ENCODE measurements at regions not wholly inside any gene's neighbourhood (a gene's known extent, or its start where the extent isn't known, plus 50 kb on each side); places are given as distances from the start of the nearest gene placed in this dataset.

DNA sequence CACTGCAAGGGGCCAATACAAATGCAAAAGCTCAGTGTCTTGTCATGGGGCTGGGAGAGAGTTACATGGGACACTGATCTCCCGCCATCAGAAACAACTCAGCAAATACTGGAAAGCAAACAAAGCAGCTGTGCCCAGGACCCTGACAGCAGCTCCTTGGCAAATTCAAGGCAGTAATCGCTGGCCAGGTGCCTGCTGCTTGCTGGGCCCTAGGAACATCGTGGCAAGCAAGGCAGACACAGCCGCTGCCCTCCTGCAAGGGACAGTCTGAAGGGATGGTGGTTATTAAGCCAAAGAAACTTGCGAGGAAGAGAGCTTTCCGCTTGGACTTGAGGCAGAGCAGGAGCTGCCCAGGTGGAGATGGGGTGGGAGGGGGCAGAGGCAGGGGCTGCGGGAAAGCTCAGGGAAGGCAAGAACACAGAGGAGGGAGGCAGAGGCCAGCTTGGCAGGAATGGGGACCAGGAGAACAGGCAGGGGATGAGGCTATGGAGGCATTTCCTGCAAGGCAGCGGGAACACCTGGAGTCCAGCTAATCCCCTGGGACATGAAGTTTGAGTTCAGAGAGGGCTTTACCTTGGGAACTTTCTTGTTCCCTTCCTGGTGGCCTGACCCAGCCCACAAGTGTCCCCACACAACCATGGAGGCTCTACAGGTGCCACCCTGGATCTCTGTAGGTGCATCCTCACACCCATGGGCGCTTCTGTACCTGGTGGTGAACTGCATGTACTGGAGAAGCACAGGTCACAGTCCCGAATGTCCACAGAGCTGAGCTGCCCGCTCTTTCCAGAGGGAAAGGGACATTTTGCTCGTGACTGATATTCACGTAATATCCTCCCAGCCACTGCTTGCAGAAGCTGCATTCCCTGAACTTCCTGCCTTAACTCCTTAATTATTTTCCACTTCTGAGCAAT, 78.7 kb upstream of the ATP2B2 start:
- no peak for DNase-seq (ENCODE audit: low read depth in 2 of 2)

DNA sequence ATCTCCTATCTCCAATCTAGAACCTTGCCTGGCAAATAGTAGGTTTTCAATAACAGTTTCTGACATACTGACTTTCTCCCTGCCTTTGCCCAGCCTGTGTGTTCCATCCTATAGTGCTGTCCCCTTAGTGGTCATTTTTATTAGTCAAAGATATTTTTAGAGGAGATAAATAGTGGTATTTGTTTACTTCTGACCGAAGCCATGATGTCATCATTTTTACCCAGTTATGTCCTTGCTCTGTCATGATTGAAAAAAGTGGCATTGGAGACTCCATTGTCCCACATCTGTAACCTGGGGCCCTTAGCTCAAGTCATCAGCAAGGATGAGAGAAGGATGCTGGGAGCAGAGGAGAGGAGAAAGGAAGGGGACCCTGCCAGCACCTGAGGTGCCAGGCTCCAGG, 80.6 kb upstream of the ATP2B2 start:
- DNase-seq (ENCODE audit: low read depth in 2 of 2): no peak

DNA sequence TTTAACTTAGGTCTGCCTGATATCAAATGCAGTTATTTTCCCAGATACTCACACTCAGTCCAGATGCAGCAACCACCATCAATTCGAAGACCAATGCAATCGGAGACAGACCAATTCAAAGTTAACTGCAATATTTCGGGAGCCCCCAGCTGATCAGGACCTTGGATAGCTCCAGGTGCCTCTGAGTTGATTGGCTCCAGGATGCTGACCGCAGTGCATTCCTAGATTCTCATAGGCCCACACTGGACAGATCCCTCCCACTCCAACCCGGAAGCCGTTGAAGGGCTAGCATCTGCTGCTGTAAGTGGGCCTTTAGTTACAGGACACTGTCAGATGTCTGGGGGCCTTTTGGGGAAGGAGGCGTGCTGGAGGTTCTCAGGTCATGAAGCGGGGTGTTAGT, 89.5 kb upstream of the ATP2B2 start:
- DNase-seq (ENCODE audit: low read depth in 2 of 2): peak; percentile 30 to 69

DNA sequence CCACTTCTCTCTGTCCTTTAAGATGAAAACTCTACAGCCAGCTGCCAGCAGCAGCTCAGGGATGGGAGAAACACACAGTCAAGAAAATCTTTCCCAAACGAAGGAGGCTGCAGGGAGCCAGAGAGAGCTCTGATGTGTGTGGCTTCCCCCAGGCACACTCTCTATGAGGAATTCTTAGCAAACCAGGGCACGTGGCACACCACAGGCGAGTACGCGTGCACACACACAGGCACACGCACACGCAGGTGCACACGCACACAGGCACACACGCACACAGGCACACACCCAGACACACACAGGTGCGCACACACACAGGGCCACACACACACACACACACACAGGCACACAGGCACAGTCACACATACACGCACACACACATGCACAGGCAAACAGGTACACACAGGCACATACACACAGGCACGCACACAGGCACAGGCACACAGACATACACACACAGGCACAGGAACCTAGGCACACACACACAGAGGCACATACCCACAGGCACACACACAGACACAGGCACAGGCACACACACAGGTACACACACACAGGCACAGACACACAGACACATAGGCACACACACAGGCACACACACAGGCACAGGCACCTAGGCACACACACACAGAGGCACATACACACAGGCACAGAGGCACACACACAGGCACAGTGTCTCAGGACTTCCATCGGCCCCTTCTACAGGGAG, 91.5 kb upstream of the ATP2B2 start:
- DNase-seq (ENCODE audit: low read depth in 2 of 2): no peak

DNA sequence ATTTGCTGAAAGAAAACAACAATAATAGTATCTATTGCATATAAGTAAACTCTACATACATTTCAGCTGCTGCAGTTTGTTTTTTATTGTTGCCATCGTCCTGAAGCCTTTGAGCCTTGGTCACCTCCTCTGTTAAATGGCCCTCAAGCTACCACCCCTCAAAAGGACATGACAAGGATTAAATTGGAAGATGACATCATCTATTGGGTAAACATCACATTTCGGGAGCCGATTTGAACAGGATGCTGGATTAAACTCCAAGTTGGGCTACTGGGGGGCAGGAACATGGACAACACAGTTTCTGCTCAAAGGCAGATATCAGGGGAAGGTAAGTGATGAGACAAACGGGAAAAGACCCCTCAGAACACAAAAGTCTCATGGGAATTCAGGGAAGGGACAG, 92.3 kb upstream of the ATP2B2 start:
- DNase-seq (ENCODE audit: low read depth in 2 of 2): no peak

DNA sequence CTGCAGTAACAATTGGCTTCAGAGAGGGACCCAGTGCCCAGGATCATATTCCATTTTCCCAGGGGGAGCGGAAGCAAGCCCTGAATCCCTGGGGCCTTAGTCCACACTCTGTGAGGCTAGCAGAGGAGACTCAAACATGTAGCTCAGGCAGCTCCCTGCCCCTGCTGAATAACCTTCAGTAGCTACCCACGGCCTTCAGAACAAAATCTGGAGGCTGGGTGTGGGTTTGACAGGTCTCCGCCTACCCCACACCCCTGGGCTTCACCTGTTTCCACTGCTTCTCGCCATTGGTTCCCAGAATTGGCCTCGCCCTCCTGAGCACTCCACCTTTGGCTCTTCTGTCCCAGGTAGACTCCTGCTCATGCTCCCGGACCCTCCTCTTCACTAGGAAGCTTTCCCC, 93.6 kb upstream of the ATP2B2 start:
- no peak for DNase-seq (ENCODE audit: low read depth in 2 of 2)

DNA sequence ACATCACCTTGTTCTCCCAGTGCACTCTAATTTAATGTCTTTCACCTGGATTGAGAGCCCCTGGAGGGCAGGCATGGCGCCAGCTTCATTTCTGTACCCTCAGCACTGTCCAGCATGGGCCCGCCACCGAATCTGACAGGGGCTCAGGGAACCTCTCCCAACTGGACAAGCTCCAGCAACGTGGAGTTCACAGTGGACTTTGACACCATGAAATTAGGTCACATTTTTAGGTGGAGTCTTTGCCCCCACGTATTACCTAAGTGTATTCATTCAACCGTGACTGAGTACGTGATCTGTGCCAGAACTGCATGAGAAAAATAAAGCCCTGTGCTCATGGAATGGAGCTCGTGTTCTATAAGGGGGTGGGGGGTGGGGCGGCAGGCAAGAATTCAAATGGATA, 94.1 kb upstream of the ATP2B2 start:
- no peak for DNase-seq (ENCODE audit: low read depth in 2 of 2)

DNA sequence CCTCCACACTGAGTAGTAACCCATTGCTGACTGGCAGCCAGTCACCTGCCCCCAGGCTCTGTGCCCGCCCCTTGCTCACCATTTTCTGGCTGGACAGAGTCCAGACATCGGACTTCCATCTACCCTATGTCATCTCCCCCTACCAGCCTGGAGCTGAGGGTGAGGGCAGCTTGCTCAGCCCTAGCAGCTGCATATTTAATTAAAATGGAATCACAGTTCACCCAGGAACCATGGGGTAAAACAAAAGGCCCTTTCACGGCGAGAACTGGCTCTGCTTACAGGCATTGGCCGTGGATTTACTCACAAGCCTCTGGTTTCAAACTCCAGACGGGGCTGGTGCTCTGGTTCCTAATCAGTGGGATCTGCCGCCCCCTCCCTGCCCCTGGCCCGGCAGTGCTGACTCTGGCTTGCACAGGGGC, 94.9 kb upstream of the ATP2B2 start:
- DNase-seq (ENCODE audit: low read depth in 2 of 2): no peak

DNA sequence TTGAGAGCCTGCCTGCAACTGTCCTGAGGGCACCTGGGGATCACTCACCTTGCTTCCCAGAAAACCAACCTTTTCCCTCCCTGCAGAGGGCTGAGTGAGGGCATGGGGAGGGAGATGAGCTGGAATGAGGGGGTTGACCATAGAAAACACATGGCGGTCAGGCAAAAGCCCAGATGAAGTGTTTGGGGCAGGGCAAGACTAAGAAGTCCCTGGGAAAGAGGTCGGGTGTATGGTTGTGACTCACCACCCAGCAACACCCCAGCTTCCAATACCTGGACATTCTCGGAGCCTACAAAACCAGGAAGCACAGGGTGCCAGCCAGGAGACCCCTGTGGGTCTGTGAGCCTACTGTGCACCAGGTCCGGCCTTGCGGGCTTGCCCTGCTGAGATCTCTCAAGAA, 95.3 kb upstream of the ATP2B2 start:
- DNase-seq (ENCODE audit: low read depth in 2 of 2): no peak

DNA sequence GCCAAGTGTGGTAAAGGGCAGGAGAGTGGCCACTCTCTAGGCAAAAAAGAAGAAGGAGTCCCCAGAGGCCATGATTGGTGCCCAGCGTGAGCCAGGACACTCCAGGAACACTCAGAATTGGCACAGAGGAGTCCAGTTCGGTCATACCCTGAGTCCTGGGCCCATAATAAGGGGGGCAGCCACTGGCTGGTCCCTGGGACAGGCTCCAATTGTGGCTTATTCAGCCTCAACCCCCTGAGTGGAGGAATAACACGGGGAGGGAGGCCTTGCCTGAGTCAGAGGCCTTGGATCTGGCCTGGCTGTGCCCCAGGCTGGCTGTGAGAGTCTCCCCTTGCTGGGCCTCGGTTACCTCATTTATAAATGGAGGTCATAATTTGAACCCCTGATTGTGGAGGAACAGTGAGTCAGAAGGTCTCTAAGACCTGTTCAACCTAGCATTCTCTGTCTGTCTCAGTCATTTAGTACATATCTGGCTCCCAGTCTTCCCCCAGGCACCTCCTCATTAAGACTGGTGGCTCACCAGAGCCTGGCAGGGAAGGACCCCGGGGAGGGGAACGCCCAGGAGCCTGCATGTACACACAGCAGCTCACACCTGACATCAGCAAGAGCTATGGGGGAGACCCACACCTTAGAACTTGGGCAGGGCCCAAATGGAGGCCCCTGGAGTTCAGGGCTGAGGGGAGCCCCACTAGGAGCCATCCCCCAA, 95.9 kb upstream of the ATP2B2 start:
- DNase-seq (ENCODE audit: low read depth in 2 of 2): no peak

DNA sequence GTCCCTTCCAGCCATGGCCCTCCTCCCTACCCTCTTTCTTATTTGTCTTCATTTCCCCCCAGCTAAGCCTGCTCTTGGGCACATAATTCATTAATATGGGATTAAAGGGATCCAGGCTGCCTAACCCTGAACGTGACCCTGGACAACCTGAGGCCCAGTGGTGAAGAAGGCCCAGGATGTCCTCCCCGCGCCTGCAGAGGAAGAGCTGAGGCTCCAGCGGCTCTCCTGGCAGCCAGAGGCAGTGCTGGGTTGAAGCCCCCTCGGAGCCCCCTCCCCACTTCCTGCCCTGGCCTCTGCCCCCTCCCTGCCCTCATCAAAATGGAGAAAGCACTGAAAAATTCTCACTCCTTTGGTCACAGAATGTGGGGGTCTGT, 96.5 kb upstream of the ATP2B2 start:
- no peak for DNase-seq (ENCODE audit: low read depth in 2 of 2)

DNA sequence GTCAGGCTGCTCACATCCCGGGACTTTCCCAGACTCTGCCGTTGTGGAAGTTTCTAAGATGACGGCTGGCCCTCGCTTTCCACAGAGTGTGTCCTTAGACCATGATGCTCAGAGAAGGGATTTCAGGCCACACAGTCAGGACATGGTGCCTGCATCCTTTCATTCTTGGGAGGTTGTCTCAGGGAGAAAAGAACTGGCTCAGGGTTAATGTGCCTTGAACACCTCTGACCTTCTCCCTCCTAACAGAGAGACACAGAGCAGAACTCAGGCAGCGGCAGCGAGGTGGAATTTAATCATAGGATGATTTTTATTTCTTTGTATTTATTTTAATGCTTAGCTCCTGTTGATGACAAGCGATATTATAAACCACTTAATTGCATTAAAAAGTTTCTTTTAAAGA, 96.9 kb upstream of the ATP2B2 start:
- DNase-seq (ENCODE audit: low read depth in 2 of 2): no peak

DNA sequence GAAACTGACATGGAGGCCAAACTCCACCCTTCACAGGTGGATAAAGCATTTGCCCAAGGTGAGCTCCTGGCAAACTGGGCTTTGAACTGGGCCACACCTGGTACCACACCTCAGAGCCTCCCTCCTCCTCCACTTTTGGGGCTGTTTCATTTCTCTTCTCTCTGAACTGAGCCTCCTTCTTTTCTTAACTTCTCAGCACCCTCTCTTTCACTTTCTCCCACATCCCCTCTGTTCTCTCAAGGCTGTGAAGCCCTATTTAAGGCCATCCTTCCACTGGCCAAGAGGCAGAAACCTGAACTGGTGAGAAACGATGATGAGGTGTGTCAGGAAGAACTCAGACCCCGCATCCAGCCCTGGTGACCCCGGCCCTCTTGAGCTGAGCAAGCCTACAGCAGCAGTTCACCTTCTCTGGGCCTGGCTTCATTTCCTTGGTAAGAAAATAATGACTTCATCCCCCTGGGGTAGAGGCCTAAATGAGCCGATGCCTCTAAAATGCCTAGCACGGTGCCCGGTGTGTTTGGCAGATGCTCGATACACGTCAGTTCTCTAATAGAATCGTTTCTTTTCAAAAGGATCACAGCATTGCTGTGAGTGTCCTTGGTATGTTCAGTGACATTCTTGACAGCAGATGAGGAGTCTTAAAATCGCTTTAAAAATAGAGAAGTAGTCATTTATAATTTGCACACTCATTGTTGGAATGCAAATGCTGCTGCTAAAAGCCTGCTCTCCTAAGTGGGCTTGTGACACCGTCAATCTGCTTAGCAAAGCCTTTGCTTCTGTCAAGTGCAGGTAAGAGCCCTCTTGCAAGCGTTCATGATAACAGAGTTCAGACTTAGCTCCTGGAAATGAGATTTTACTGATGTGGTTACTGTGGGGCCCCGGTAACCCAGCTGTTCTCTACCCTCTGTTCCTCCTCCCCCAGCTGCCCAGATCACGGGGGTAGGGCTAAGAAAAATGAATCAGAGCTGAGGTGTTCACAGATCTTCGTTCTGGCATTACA, 97.7 kb upstream of the ATP2B2 start:
- DNase-seq (ENCODE audit: low read depth in 2 of 2): no peak

DNA sequence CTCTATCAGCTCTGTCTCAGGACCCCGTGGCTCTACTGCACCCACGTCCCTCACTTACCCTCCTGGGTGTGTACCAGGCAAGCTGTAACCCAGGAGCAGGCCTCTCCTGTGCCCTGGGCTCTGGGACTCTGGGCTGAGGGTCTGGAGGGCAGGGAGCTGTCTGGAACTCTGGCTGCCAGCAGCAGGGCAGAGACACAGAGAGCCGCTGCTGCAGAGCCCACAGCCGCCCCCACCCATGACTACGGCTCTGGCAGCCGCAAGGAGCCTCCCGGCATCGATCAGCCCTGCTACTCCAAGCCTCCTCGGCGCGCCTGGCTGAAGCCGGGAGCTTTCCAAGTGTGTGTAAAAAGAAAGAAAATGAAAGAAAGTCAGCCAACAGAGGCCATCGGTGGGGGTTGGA, 103.7 kb upstream of the ATP2B2 start:
- no peak for DNase-seq (ENCODE audit: low read depth in 2 of 2)

DNA sequence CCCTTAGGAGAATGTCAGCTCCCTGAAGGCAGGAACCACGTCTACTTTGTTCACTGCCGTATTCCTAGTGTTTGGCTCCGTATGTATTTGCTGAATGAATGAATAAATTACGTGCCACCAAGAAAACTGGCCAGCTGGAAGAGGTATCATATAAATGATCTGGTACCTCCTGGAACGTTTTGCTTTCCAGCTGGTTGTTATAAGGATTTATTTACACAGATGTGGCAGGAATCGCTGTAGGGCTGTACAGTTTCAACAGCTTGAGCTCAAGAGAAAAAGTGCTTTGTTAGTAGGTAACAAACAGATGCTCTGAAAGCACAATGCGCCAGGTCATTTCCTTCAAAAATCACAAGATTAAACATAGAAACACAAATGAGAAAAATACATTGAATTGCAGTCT, 108.8 kb upstream of the ATP2B2 start:
- no peak for DNase-seq (ENCODE audit: low read depth in 2 of 2)

DNA sequence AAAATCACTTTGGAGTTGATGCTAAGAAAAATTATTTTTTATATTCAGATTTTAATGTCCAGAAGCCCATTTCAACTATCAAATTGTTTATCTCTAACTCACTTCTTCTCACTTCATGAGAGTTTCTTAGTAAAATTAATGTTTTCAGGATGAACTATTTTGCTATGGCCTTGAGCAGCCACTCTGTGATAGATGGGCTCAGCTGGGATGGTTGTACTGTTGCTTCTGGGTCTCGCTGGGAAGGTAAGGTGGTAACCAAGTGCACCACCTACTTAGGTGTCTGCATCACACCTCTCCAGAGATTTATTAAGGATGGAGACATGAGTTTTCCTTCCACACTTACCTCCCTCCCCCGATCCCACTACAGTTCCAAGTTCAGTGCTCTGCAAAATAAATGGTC, 110.3 kb upstream of the ATP2B2 start:
- no peak for DNase-seq (ENCODE audit: low read depth in 2 of 2)

DNA sequence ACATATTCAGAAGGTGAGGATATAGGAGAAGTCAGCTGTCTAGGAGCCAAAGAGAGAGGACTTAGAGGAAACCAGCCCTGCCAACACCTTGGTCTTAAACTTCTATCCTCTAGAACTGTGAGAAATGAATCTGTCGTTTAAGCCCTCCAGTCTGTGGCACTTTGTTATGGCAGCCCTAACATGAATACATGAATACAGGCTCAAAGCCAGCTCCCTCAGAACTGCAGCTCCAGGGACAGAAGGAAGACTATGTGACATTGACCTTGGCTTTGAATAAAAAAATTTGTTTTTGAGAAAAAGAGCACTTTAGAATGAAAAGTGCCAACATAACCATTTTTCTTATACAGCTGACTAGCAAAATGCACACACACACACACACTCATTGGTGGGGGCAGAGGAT, 110.9 kb upstream of the ATP2B2 start:
- DNase-seq (ENCODE audit: low read depth in 2 of 2): no peak

DNA sequence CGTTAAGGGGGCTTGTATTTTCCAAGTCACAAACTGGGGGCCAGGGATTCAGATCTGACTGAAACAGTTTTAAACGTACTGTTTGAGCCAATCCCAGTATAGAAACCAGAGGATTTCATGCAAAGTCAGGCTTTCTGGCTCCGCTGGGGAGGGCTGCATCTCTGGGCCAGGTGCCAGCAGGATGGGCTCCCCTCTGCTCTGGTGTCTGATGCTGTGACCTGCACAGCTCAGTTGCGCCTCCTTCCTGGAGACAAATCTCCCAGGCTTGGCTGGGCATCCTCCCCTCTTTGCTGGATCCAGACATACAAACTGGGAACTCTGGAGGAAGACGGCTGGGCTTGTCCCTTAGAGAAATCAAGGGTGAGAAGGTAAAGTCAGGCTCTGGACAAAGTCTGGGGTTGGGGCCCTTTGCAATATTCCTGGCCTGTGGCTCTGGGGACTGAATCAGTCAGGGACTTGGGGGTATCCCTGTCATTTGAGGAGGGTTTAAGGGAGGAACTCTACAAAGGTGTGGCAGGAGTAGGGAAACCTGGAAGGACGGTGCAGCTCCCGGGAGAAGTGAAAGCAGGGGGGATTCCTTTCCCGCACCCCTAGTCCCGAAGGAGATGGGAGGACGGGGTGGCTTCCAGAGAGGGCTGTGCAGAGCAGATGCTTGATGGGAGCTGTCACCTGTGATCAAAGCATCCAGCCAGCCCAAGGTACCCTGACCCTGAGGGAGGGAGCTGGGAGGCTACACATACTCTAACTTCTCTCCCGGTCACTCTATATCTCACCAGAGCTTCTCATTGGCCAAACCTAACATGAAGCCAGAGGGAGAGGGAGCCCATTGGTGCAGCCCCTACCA, 114.8 kb upstream of the ATP2B2 start:
- no peak for DNase-seq (ENCODE audit: low read depth in 2 of 2)

DNA sequence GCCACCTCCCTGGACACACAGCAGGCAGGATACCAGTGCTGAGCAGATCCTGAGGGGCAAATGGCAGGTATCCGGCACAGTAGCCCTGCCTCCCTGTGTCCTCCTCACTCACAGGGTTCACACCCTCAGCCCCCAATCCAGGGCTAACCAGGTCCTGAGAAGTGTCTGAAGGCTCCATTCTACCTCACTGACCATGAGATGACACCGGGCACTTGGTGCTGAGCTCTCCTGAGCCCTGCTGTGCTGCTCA, 115.4 kb upstream of the ATP2B2 start:
- no peak for DNase-seq (ENCODE audit: low read depth in 2 of 2)

DNA sequence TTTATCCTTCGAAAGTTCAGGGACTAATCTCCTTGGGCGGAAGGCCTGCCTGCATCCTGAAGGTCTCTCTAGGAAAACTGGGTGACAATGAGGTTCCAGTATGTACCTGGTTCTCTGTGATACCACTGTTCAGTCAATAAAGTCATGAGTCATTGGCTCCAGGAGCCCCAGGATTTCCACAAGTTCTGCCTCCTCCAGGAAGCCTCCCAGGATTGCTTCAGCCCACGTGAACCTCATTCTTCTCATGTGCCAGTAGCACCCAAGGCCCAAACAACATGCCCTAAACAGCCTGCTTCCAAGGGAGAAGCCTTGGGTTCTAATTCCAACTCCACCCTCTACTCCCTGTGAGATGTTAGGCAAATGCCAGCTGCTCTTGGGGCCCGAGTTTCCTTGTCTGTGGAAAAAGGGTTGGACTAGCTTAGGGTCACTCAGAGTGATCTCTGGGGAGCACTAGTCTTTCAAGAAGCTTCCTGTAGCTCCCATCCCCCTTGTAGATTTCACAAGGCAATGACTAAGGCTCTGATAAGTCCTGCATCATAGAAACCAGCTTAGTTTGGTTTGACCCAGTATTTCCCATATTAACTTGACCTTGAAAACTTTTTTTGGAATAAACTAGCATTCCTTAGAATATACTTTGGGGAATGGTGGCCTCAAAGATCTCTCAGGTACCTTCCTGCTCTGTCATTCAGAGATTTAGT, 118.3 kb upstream of the ATP2B2 start:
- DNase-seq (ENCODE audit: low read depth in 2 of 2): no peak

Measured in dermis microvascular lymphatic vessel endothelial cell (primary cell).